COR-L47 (cell line): ENCODE measurements at regions not wholly inside any gene's neighbourhood (a gene's known extent, or its start where the extent isn't known, plus 50 kb on each side); places are given as distances from the start of the nearest gene placed in this dataset.

ENCODE experiments used
- DNase-seq: peaks from one replicate; lab custom pipeline; 2025; lab: John Stamatoyannopoulos, UW

DNA sequence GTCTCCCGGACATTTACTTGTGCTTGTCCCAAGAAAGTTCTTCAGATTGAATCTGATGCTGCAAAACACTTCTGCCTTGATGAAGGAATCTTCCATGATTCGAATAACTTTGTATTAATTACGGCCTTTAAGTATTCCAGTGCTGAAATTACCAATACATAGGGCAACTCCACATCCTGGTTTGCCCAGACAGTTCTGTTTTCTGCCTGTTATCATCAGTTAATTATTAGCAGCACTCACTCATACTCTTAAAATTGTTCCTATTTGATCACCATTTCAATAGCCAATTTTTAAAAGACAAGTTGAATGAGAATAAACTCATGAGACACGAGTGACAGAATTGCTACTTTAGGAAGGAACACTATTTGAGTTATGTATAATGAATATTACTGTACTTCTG, 620.7 kb upstream of the ZEB2 start:
- DNase-seq: no peak

DNA sequence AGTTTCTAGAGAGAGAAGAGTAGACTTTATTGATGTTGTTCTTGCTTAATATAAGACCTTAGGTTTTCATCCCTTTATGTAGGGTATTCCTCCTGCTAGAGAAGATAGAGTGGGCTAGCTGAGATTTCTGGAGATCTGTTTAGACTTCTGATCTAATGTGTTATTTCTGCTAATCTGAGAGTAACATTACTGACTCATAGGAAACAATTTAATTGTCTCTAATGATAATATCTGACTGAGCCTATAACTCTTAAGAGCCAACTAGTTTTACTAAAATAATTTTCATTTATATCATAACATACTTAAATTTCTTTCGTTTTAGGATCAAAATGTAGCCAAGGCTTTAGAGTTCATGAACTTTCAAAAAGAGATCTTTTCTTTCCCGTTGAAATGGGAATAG, 618.7 kb upstream of the ZEB2 start:
- no peak for DNase-seq

DNA sequence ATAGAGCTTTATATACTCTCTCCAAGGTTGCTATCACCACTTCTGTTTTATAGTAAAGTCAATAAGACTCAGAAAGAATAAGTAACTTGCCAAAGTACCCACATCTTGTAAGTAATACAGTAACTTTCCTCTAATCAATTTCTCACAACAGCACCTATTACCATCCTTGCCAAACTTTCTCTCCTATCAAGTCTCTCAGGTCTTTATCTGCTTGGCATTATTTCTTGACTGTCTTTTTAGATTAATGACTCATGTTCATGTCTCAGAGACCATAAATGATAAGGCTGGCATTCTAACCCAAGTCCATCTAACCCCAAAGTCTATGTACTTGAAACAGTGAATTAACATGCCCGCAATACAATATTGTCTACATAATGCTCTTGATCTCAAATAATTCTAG, 618.0 kb upstream of the ZEB2 start:
- DNase-seq: no peak

DNA sequence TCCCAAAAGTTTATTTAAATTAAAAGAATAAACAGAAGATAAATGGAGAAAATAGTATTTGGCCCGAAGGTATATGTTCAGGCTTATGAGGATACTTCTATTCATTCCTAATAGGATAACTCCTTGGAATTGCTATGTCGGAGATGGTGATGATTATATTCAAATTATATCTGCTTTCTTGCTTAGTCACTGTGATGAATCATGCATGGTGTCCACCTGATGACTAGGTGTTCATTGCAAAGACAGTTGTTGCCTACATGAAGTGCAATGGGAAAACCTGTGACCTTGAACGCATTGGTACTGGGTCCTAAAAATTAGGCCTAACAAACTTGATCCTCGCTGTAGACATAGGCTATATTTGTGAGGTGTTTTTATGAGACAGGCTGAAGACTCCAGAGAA, 617.3 kb upstream of the ZEB2 start:
- DNase-seq: no peak

DNA sequence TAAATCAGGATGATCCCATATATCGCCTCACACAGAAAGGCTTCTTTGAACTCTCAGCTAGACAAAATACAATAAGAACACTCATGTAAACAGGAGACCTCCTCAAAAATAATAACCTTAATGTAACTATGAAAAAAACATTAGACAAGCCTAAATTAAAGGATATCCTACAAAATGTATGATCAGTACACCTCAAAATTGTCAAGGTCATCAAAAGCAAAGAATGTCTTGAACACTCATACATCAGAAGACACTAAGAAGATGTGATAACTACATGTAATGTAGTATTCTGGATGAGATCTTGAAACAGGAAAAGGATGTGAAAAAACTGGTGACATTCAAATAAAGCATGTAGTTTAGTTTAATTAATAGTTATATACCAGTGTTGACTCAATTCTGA, 616.8 kb upstream of the ZEB2 start:
- DNase-seq: no peak

DNA sequence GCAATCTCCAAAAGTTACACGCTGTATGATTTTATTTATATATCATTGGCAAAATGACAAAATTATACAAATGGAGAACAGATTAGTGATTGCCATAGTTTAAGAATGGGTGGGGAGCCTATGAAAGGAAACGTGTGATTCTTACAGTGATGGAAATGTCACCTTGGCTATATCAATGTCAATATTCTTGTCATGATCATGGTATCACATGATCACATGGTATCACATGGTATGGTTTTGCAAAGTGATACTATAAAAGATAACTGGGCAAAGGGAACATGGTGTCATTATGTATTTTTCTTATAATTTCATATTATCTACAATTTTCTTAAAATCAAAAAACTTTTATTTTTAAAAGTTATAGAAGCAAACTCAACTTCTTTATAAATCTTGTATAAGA, 606.2 kb upstream of the ZEB2 start:
- DNase-seq: no peak

DNA sequence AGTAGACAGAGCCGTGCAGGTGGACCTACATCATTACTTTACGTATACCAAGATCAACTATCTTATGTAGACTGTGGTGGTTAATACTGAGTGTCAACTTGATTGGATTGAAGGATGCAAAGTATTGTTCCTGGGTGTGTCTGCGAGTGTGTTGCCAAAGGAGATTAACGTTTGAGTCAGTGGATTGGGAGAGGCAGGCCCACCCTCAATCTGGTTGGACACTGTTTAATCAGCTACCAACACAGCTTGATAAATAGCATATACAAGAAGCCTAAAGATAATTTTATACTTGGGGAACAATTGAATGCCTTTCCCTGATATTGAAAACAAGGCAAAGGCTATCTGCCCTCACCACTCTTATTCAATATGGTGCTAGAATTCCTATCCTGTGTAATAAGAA, 604.2 kb upstream of the ZEB2 start:
- DNase-seq: no peak

DNA sequence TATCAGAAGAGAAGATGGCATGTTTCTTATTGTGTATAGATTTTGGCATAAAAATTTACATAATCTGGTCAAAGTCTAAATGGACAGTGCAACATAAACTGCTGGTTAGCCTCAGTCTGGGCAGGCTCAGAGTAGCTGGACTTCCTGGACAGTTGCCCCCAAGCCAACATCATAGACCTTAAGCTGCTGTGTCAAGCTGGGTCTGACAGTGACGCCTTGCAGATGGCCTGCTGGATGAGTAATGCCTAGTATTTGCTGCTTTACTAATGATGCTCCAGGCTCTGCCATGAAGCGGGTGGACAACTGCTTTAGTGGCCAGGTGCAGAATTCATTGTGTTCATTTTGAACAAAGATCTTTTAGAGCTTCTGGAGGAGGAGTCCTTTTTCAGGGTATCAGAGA, 603.7 kb upstream of the ZEB2 start:
- no peak for DNase-seq

DNA sequence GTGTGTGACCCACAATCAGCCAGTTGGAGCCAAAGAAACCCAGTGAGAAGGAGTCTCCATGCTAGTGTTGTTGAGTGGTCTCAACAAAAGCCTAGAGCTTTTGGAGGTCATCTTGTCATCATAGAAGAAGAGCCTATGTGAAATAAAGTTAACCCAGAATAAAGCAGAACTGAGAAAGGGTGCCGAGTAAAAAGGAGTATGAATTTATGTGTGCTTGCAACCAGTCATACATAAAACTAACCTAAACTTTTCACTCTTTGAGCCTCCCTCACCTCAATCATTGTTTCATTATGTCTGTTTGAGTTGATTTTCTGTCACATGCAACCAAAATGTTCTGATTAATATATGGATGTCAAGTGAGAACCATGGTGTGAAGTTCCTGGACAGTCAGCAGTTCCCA, 599.3 kb upstream of the ZEB2 start:
- DNase-seq: no peak

DNA sequence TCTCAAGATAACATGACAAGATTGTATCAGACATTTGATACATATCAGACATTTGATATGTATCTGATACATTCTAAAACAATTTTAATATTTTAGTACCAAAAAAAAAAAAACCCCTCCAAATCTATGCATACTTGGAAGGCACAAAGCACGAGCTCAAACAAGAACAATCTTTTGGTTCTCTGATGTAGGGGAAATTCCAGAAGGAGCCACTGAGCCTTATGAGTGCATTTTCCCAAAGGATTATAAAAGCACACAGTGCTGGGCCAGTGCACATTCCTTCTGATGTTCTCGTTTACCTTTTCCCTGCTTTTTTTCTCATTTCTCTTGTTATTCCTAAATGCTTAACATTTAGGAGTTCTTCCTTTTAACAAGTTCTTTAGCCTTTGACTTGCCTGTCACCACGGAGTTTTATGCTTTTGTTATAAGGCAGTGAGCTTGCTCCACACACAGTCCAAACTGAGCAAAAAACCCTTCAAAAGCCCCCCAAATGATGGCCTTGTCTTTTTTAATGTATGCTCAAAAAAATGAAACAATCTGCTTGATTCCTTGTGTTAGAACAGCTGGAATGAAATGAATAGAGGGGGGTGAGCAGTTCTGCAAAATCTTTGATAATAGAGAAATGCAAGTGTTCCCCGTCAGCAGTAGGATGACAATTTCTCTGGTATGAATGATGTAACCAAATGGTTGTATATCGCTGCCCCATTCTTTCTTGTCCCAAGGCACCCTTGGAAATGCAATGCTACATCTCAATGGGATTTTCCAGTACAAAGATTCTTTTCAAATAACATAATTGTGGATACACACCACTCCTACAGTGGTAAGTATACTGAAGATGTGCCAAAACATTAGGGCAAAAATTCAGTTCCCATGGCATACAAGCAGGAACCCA, 597.2 kb upstream of the ZEB2 start:
- no peak for DNase-seq

DNA sequence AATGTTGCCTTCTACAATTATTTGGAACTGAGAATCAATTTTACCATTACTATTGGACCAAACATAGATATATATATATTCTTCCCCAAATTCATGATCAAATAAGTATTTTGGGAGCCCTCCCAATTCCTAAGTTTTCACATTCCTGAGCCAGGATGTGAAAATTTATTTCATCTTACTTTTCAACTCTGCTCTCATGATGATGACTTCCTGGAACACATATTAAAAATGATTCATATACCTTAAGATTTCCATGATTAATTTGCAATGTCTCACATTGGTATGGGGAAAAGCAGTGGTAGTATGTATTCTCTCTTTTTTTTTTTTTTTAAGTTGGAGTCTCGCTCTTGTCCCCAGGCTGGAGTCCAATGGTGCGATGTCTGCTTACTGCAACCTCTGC, 596.1 kb upstream of the ZEB2 start:
- no peak for DNase-seq

DNA sequence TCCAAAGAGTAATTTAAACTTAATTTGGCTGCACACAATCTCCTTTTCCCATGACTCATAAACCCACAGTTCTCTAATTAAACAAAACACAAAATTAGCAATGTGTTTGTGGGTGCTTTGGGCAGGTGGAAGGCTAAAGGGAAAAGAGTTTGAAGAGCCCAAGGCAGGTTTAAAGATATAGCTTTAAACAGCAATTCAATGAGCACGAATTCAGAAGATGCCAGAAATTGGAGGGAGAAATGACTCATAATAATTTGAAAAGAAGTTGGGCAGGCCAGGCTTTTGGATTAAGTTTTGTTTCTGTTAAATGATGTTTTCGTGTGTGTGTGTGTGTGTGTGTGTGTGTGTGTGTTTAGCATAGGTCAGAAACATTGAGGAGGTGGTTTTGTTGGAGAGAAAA, 594.8 kb upstream of the ZEB2 start:
- no peak for DNase-seq

DNA sequence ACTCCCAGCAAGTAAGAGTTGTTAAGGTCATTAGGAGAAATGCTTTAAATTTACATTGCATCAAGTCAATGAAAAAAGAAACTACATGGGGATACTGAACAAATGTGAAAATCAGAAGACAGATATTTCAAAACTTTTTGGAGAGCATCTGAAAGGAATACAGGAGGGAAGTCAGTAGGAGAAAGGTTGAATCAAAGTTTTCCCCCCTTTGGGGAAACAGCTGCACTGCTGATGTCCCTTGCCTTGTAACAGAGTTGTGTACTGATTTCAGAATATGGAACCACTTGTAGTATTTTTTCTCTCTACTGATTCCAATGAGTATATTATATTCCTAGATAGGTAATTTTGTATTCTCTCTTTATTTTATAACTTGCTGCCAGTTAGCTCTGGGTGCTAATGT, 592.5 kb upstream of the ZEB2 start:
- DNase-seq: no peak

DNA sequence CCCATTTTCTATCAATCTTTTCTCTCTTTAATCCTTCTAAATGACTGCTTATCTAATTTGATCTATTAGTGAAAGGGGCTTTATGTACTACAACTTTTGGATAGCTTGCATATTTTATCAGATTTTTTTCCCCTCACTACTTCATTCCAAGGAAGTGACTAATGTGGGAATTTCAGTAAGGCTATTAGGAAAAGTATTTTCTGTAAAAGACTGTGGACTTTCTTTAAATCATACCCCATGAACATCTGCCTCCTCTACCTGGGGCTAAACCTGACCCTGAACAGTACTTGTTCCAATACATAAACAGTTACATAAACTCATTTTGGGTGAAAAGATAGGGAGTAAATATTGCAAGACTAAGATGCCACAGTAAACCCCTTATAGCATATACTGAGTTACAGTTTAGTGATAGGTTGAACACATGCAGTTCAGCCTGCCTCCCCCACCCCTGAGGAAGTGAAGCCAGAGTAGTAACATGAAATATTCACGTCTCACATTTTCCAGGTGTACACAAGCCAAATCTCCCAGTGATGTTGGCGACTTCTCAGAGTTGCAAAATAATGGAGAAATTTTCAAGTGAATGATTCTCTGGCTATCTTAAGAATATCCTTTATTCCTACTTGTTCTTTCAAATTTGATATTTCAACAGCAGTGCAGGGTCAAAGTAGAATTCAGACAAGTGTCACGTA, 590.9 kb upstream of the ZEB2 start:
- no peak for DNase-seq

DNA sequence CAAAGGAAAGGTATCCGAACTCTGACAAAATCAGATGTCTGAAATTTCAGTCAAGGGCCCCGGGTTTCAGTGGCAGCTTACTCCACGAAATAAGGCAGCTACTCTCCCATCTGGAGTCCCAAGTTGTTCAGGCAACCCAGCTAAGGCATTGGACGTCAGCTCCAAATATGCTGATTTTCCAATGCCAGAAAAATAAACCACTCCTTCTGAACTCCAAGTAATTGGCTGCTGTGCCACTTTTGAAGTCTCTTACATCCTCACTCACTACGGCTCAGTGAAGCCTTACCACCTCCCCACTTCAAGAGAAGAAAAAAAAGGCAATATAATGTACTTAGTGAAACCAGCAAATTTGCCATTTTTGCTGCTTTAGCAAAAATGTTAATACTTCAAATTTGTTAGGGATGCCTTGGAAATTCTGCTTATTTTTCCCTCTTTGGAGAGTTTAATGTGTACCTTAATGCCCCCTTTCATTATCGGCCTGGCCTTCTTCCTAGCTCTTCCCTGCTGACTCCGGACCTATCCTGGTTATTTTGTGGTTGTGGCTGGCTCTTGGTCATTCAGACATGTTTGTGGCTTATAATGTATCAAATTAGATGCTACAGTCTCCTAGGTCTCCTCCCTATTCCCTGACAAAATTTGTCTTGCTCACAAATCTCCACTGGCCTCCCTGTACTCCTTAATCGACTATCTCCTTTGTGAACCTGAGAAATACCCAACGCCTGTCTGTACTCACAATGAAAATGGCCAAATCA, 589.2 kb upstream of the ZEB2 start:
- no peak for DNase-seq

DNA sequence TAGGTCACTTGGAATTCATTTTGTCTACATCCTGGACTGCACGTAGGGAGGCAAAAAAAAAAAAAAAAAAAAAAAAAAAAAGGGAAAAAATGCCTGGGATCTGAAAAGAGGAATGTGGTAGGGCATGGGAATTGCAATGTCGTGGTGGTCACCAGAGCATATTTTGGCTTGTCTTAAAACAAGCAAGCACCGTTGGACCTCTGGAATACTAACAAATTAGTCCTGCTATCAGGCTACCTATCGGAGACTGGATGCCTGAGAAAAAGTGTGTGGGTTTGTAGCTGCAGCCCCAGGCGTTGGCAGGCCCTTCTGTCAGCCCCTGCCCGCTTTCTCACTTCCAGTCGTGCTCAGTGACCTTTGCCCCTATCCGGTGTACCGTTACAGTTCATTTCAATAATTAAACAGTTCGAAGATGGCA, 588.5 kb upstream of the ZEB2 start:
- no peak for DNase-seq

DNA sequence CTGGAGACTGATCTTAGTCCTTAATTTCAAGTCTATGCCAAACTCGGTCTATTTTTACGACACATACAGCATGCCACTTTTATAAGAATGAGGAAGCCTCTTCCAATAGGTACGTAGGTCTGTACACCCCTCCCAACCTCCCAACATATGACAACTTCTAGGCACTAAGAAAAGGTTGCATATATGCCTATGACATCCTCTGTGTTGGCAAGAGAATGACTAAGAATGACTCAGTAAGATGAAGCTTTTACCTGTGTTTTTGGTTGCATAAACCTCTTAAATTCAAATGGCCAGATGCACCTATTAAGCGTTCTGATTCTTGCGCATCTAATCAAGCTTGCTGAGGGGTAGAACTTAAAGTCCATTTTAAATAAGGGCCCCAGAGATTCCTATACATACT, 586.4 kb upstream of the ZEB2 start:
- no peak for DNase-seq

DNA sequence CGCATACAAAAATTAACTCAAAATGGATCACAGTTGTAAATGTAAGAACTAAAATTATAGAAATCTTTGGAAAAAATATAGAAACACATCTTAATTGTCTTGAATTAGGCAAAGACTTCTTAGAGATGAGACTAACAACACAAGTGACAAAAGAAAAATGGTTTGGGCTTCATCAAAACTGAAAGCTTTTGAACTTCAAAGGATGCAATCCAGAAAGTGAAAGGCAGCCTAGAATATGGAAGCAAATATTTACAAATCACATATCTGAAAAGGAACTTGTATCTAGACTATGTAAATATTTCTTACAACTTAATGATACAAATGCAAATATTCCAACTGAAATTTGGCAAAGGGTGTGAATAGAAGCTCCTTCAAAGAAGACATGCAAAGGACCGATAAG, 582.8 kb upstream of the ZEB2 start:
- no peak for DNase-seq

DNA sequence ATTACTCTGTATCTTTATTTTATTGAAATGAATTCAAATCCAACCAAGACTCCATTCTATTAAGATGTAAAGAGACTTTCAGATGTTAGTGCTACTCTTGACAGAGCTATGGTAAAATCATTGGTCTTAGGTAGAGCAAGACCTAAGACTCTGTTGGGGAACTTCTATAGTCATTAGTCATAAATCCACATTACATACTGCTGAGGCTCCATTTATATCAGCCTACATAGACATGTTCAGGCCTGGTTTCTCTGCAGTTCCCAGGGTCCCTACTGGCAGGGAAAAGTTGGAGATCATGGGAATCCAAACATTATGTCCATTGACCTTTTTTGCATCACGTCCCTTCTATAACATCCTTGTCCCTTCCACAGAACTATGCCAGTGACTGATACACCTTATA, 580.4 kb upstream of the ZEB2 start:
- DNase-seq: no peak

DNA sequence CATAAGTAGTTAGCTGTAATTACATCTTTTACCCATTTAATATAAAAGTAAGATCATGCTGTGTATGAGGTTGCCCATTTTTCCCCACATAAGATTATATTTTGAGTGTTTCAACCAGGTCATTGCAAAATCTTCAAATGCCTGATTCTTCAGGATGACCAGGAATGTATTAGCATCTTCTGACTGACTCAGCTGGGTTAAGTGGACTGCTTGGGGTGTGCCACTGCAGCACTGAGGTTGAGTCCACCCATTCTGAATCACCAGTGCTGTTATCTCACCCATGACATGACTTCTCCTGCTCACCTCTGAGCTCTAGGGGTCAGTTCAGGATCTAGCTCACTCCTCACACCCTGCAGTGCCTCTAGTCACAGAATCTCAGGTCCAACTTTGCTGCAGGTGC, 576.7 kb upstream of the ZEB2 start:
- DNase-seq: no peak

DNA sequence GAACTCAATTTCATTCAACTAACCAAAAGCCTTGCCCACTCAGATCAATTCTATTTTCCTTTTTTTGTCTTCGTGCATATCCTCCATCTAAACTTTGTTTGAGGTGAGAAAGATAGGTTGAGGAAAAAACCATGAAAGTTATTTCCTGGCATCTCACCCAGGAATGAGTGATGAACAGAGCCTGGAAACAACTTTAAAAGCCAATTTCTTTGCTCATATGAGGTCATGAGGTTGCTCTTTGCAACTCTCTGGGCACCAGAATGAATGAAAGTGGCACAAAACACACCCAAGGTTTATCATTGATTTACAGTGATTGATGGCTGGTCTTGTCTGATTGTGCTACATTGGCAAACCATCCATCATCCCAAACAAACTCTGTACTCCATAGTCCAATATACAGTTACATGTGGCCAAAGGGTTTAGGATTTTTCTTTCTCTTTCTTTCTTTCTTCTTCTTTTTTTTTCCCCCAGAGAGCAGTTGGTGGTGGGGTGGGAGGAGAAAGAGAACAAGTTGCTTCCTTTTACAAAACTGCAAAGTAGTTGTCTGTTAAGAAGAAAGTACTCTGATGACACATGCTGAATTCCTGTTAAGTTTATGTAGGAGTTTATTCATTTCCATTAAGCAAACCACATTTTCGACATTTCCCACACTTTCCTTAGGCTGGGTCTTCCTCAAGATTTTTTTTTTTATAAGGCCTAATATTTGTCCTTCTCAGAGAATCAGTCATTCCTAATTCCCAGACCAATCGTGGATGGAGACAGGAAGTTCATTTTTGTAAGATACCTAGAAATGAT, 575.9 kb upstream of the ZEB2 start:
- DNase-seq: no peak

DNA sequence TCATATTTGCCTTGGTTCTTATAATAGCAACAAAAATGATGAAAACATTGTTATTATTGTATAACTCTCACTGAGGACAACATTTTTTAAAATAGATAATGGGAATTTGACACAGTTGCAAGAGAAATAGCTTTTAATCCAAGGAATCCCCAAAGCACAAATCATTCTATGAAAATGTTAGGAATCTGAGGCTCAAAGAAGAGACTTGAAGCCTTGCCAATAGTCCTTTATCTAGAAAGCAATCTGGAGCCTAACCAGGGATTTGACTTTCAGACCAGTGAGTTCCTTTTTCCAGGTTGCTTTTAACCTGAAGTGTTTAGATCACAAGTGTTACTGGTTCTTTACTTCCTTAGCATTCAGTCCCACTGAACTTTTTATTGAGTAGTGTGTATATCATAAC, 574.5 kb upstream of the ZEB2 start:
- no peak for DNase-seq
